Adrenal gland (tissue), 9 donors: ENCODE measurements at regions not wholly inside any gene's neighbourhood (a gene's known extent, or its start where the extent isn't known, plus 50 kb on each side); places are given as distances from the start of the nearest gene placed in this dataset.

ENCODE experiments used
- DNase-seq, 7 donors: peaks; one replicate each; pipeline ENCODE4 v3.0.0-alpha.2; 2019 to 2020
- H3K27ac ChIP-seq, 5 donors: fragments of 200-600 bp; sonication (generic) in 4 of 5; 1 replicate in 3 of 5; 2 replicates in 2 of 5; pipeline versions ENCODE4 v1.5.1 to v1.8.0; 2016 to 2020; ENCODE audit warnings: mild to moderate bottlenecking in 1 of 5
- H3K27me3 ChIP-seq: fragments of 200-600 bp; 2 replicates; pipeline ENCODE4 v1.8.0; 2021
- H3K36me3 ChIP-seq, 2 donors: fragments of 200-600 bp; replicated peaks in 1 of 2; 1 replicate in 1 of 2; 2 replicates in 1 of 2; pipeline versions ENCODE4 v1.5.1 to v1.8.0; 2018 to 2022
- H3K4me1 ChIP-seq, 2 donors: fragments of 200-600 bp; replicated peaks in 1 of 2; 1 replicate in 1 of 2; 2 replicates in 1 of 2; pipeline versions ENCODE4 v1.5.1 to v1.8.0; 2018 to 2021
- H3K4me3 ChIP-seq, 4 donors: fragments of 200-600 bp; sonication (generic) in 3 of 4; one replicate each; pipeline ENCODE4 v1.5.1; 2016 to 2018
- H3K9me3 ChIP-seq, 3 donors: fragments of 200-600 bp; sonication (generic) in 1 of 3; replicated peaks in 1 of 3; 1 replicate in 2 of 3; 2 replicates in 1 of 3; pipeline versions ENCODE4 v1.5.1 to v1.8.0; 2016 to 2021
- POLR2A ChIP-seq, 2 donors: fragments of 450-650 bp; IDR thresholded peaks; one replicate each; pipeline ENCODE4 v1.6.1; 2017; ENCODE audit warnings: antibody characterized with exemption in 2 of 2, mild to moderate bottlenecking in 2 of 2, moderate library complexity in 1 of 2
- WGBS, 4 donors: extraction: QIAGEN DNeasy Blood & Tissue Kit in 2 of 4; methylation state at CpG; one replicate each; pipeline versions ENCODE4 v1.1.5 to v1.1.7; 2013 to 2017; 5-methylcytosine and 5-hydroxymethylcytosine counted together
- intact Hi-C, 2 donors: fragments of 100-400 bp; cut with DNase I; formaldehyde crosslinking; loops; one replicate each; pipeline versions ENCODE4 v1.14.1 to v1.15.0; 2022 to 2023
- TF ChIP-seq, protein P1 (sequence below), 6 experiments: fragments of 450-650 bp in 4 of 6; fragments of 200-600 bp in 2 of 6; sonication (generic) in 1 of 6; IDR thresholded peaks; 1 replicate in 5 of 6; 2 replicates in 1 of 6; pipeline versions ENCODE4 v1.5.1 to v1.8.0; 2016 to 2021; ENCODE audit warnings: antibody characterized with exemption in 6 of 6, mild to moderate bottlenecking in 2 of 6, moderate library complexity in 1 of 6
- donor health status: healthy with polysubstance abuse.
- donor health status: Bipolar disorder and iron deficiency.
- donor health status: DM: yes; HTN: yes; CAD: no.
- donor health status: DM: no; HTN: no; CAD: no.
- donor health status: DM: no; HTN: no; CAD: no.

DNA sequence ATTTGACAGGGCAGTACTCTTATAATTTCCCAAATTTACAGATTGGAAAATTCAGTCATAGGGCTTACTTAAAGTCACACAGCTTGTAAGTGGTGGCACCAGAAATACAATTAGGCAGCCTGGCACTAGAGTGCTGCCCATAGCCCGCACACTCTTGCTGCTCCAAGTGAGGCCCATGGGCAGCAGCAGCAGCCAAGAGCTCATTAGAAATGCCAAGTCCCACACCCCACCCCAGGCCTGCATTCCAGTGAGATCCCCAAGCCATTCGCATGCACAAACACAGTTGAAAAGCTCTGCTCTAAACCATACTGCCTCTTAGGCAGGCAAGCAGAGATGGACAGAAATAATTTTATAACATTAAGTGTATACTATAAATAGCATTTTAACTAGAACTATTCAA lies 379.3 kb upstream of the PKDCC start:
- Histone ChIP-seq H3K9me3 (no peaks in the 10 kb centered on the region), H3K4me3 (no peak overlapping the region), H3K4me1 (no peaks in the 10 kb centered on the region), H3K27ac (no peak overlapping the region), H3K27me3 (no peaks in the 10 kb centered on the region), H3K36me3 (no peaks in the 10 kb centered on the region)
- no peak for DNase-seq
- no peak for TF ChIP-seq POLR2A (IDR thresholded peaks at IDR 0.05)
- TF ChIP-seq, protein P1, sequence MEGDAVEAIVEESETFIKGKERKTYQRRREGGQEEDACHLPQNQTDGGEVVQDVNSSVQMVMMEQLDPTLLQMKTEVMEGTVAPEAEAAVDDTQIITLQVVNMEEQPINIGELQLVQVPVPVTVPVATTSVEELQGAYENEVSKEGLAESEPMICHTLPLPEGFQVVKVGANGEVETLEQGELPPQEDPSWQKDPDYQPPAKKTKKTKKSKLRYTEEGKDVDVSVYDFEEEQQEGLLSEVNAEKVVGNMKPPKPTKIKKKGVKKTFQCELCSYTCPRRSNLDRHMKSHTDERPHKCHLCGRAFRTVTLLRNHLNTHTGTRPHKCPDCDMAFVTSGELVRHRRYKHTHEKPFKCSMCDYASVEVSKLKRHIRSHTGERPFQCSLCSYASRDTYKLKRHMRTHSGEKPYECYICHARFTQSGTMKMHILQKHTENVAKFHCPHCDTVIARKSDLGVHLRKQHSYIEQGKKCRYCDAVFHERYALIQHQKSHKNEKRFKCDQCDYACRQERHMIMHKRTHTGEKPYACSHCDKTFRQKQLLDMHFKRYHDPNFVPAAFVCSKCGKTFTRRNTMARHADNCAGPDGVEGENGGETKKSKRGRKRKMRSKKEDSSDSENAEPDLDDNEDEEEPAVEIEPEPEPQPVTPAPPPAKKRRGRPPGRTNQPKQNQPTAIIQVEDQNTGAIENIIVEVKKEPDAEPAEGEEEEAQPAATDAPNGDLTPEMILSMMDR (IDR thresholded peaks at IDR 0.05), result no peak
- 88 to 100% (median 94%) methylated on average over 2 of the region's 2 CpGs for WGBS, 4 donors
- intact Hi-C loops, result no loop called here

DNA sequence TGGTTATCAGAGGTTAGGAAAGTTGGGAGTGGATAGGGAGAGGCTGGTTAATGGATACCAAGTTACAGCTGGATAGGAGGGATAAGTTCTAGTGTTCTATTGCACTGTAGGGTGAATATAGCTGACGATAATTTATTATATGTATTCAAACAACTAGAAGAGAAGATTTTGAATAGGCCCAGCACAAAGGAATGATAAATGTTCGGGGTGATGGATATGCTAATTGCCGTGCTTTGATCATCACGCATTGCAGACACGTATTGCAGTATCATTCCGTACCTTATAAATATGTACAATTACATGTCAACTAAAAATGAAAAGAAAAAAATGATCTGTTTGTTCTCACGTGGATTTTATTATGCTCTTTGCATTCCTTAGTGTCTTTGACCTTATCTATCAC lies 369.2 kb upstream of the PKDCC start:
- no peak for DNase-seq
- no peaks in the 10 kb centered on the region for H3K36me3 ChIP-seq
- no peak overlapping the region for H3K4me3 ChIP-seq
- no peaks in the 10 kb centered on the region for H3K4me1 ChIP-seq
- H3K27me3 ChIP-seq, result no peaks in the 10 kb centered on the region
- TF ChIP-seq, protein P1 (IDR thresholded peaks at IDR 0.05), result no peak
- TF ChIP-seq POLR2A (IDR thresholded peaks at IDR 0.05), result no peak
- no peak overlapping the region for H3K27ac ChIP-seq
- no peaks in the 10 kb centered on the region for H3K9me3 ChIP-seq
- intact Hi-C loops, result no loop called here
- WGBS, 4 donors, result 86 to 90% (median 89%) methylated on average over 7 of the region's 7 CpGs

DNA sequence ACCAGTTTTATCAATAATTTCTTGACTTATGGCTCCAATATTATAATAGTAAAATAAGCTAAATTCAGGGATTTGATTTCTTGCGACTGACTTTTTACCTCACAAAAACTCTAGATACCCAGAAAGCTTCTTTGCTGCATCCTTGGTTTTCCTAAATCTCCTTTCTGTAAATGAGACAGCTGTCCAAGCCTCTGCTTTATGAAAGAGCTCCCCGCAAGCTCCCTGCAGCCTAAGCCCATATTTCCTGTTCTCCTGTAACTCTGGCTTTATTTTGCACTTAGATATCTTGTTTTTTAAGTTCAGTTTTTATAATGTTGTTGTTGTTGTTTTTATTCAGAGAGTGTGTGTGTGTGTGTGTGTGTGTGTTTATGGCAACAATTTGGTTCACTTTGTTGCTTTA lies 361.7 kb upstream of the PKDCC start:
- H3K36me3 ChIP-seq, result no peaks in the 10 kb centered on the region

DNA sequence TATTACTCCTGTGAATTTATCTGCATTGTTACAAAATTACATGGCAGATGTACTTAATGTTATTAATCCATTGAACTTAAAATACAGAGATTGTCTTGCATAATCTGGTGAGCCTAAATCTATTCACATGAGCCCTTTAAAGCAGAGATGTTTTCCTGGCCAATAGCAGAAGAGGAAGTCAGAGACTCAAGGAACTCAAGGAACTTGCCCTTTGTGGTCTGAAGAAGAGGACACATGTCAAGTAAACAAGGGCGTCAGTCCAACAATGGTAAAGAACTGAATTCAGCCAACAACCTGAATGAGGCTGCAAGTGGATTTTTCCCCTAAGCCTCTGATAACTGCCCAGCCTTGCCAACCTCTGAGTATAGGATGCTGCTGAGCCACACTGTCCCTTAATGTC lies 356.3 kb upstream of the PKDCC start:
- no peak for DNase-seq
- no peak overlapping the region for H3K4me3 ChIP-seq
- intact Hi-C loops, result loop anchor here (10.0 kb wide), 2 partner anchors 277 to 1777 kb away; no protein-coding TSS in a partner anchor

More for the DNA sequence above, 361.7 kb upstream of the PKDCC start:
- WGBS, 4 donors, result 94 to 98% (median 96%) methylated on average over 2 of the region's 2 CpGs
- Histone ChIP-seq H3K4me3 (no peak overlapping the region), H3K27ac (no peak overlapping the region), H3K4me1 (no peaks in the 10 kb centered on the region), H3K9me3 (no peaks in the 10 kb centered on the region), H3K27me3 (no peaks in the 10 kb centered on the region)
- intact Hi-C loops, result no loop called here
- TF ChIP-seq, protein P1 (IDR thresholded peaks at IDR 0.05), result no peak
- no peak for TF ChIP-seq POLR2A (IDR thresholded peaks at IDR 0.05)
- DNase-seq, result no peak

More for the DNA sequence above, 356.3 kb upstream of the PKDCC start:
- H3K4me1 ChIP-seq, result no peaks in the 10 kb centered on the region
- H3K36me3 ChIP-seq, result no peaks in the 10 kb centered on the region
- H3K27me3 ChIP-seq, result no peaks in the 10 kb centered on the region
- H3K27ac ChIP-seq, result no peak overlapping the region
- no peaks in the 10 kb centered on the region for H3K9me3 ChIP-seq
- WGBS, 4 donors, result 61 to 80% (median 65%) methylated on average over 1 of the region's 1 CpG
- TF ChIP-seq, protein P1 (IDR thresholded peaks at IDR 0.05), result no peak
- TF ChIP-seq POLR2A (IDR thresholded peaks at IDR 0.05), result no peak
